ENCODE measurements at regions not wholly inside any gene's neighbourhood (a gene's known extent, or its start where the extent isn't known, plus 50 kb on each side); places are given as distances from the start of the nearest gene placed in this dataset. TPM values are rescaled to one million over a fixed set of nuclear protein-coding genes. Genes with fewer than 3 reads are reported as not detected.

GRCh38 chr12:128205145-128205544, 61.8 kb upstream of the TMEM132C start:
- 19 to 31% methylated on average over 2 to 3 of the region's 3 CpGs for WGBS, 2 experiments (ENCODE audit: low coverage in 1 of 2, low lambda C conversion rate in 2 of 2, missing lambda C conversion rate in 2 of 2)
- Histone ChIP-seq H3K36me3 (ENCODE audit: low read depth) (no peaks in the 10 kb centered on the region), H3K27me3 (replicated peaks; ENCODE audit: insufficient read depth) (no peaks in the 10 kb centered on the region), H3K9me3 (ENCODE audit: low read depth) (peaks cover 7% of the 10 kb centered on the region), H3K9ac (no peak overlapping the region), H2AFZ (no peak overlapping the region), H3K27ac (no peak overlapping the region), H3K4me1 (ENCODE audit: insufficient read depth) (no peaks in the 10 kb centered on the region), H3K4me3 (no peak overlapping the region), H3K9me2 (ENCODE audit: insufficient read depth) (no peaks in the 10 kb centered on the region), H3K4me2 (ENCODE audit: unreplicated experiment) (no peak overlapping the region), H3F3A (ENCODE audit: insufficient read depth) (no peaks in the 10 kb centered on the region), H3K79me2 (ENCODE audit: insufficient read depth) (no peaks in the 10 kb centered on the region), H4K20me1 (ENCODE audit: insufficient read depth) (no peaks in the 10 kb centered on the region)
- no peak for DNase-seq
- in situ Hi-C loops (cut with MboI): no loop called here
- TF ChIP-seq EZH2 (IDR thresholded peaks at IDR 0.05; ENCODE audit: insufficient read depth, poor library complexity, severe bottlenecking): no peak
- TF ChIP-seq EZH2phosphoT487 (IDR thresholded peaks at IDR 0.05; ENCODE audit: insufficient read depth, low read depth): no peak

- Histone ChIP-seq H3K4me2 (ENCODE audit: unreplicated experiment) (no peak overlapping the region), H3K4me3 (no peak overlapping the region), H3K9me2 (ENCODE audit: insufficient read depth) (no peaks in the 10 kb centered on the region), H3K27ac (no peak overlapping the region), H3K27me3 (replicated peaks; ENCODE audit: insufficient read depth) (no peaks in the 10 kb centered on the region), H2AFZ (no peak overlapping the region), H4K20me1 (ENCODE audit: insufficient read depth) (no peaks in the 10 kb centered on the region), H3K9me3 (ENCODE audit: low read depth) (peaks cover 7% of the 10 kb centered on the region), H3K9ac (no peak overlapping the region), H3K79me2 (ENCODE audit: insufficient read depth) (no peaks in the 10 kb centered on the region), H3K36me3 (ENCODE audit: low read depth) (no peaks in the 10 kb centered on the region), H3K4me1 (ENCODE audit: insufficient read depth) (no peaks in the 10 kb centered on the region), H3F3A (ENCODE audit: insufficient read depth) (no peaks in the 10 kb centered on the region)
- WGBS, 2 experiments (ENCODE audit: low coverage in 1 of 2, low lambda C conversion rate in 2 of 2, missing lambda C conversion rate in 2 of 2): 73 to 75% methylated on average over 7 of the region's 7 CpGs
- no peak for DNase-seq
- in situ Hi-C loops (cut with MboI): no loop called here
- TF ChIP-seq EZH2 (IDR thresholded peaks at IDR 0.05; ENCODE audit: insufficient read depth, poor library complexity, severe bottlenecking): no peak
- TF ChIP-seq EZH2phosphoT487 (IDR thresholded peaks at IDR 0.05; ENCODE audit: insufficient read depth, low read depth): no peak
Observed at GRCh38 chr12:128205758-128206157, 61.2 kb upstream of the TMEM132C start.

Small RNAs in the stretch of these regions (small RNA-seq; reads per million reads assigned to genes)
- gene AC006065.2 (ENCODE audit: low read depth, low replicate concordance) (not detected), gene AC073913.2 (ENCODE audit: low read depth, low replicate concordance) (not detected), gene HSPE1P20 (ENCODE audit: low read depth, low replicate concordance) (not detected), gene RF00019 (ENCODE audit: low read depth, low replicate concordance) (not detected), gene RNU1-104P (ENCODE audit: low read depth, low replicate concordance) (not detected)

Measured in GM23248 (cell line).